MM.1S (cell line): ENCODE measurements at regions not wholly inside any gene's neighbourhood (a gene's known extent, or its start where the extent isn't known, plus 50 kb on each side); places are given as distances from the start of the nearest gene placed in this dataset.

Source experiments
- DNase-seq: peaks from one replicate; pipeline ENCODE4 v3.0.0-alpha.2; 2015
- H2AFZ ChIP-seq: fragments of 300-600 bp; sonication (generic); 2 replicates; pipeline ENCODE4 v1.6.0; 2016; ENCODE audit warnings: antibody characterized with exemption, low read length
- H3F3A ChIP-seq: fragments of 300-600 bp; sonication (generic); 2 replicates; pipeline ENCODE4 v1.6.1; 2016; ENCODE audit warnings: mild to moderate bottlenecking, antibody characterized with exemption, low read length, moderate library complexity, mixed read lengths; ENCODE audit not compliant: insufficient read depth
- H3K27ac ChIP-seq: fragments of 300-600 bp; sonication (generic); 2 replicates; pipeline ENCODE4 v1.5.1; 2016; ENCODE audit warnings: mild to moderate bottlenecking, low read length
- H3K27me3 ChIP-seq: fragments of 300-600 bp; sonication (generic); replicated peaks from 2 replicates; pipeline ENCODE4 v1.6.0; 2016; ENCODE audit warnings: low read length; ENCODE audit not compliant: insufficient read depth
- H3K36me3 ChIP-seq: fragments of 300-600 bp; sonication (generic); replicated peaks from 2 replicates; pipeline ENCODE4 v1.6.1; 2016; ENCODE audit warnings: mild to moderate bottlenecking, low read length, mixed read lengths; ENCODE audit not compliant: insufficient read depth
- H3K4me1 ChIP-seq: fragments of 300-600 bp; sonication (generic); 2 replicates; pipeline ENCODE4 v1.6.1; 2016; ENCODE audit warnings: low read length, mixed read lengths
- H3K4me2 ChIP-seq: fragments of 300-600 bp; sonication (generic); 2 replicates; pipeline ENCODE4 v1.6.0; 2016; ENCODE audit warnings: low read depth, low read length
- H3K4me3 ChIP-seq: fragments of 300-600 bp; sonication (generic); 2 replicates; pipeline ENCODE4 v1.5.1; 2016; ENCODE audit warnings: low read length, mixed read lengths
- H3K79me2 ChIP-seq: fragments of 300-600 bp; sonication (generic); 2 replicates; pipeline ENCODE4 v1.6.1; 2016; ENCODE audit warnings: mixed run types, low read length, mixed read lengths
- H3K9ac ChIP-seq: fragments of 300-600 bp; sonication (generic); 2 replicates; pipeline ENCODE4 v1.6.1; 2016; ENCODE audit warnings: low read length, mixed read lengths
- H3K9me2 ChIP-seq: fragments of 300-600 bp; sonication (generic); replicated peaks from 2 replicates; pipeline ENCODE4 v1.6.1; 2016; ENCODE audit warnings: mild to moderate bottlenecking, low read length, mixed read lengths; ENCODE audit not compliant: insufficient read depth
- H3K9me3 ChIP-seq: fragments of 300-600 bp; sonication (generic); replicated peaks from 2 replicates; pipeline ENCODE4 v1.6.1; 2016; ENCODE audit warnings: mild to moderate bottlenecking, low read length, mixed read lengths; ENCODE audit not compliant: insufficient read depth
- H4K20me1 ChIP-seq: fragments of 300-600 bp; sonication (generic); 2 replicates; pipeline ENCODE4 v1.6.1; 2016; ENCODE audit warnings: mild to moderate bottlenecking, low read length, moderate library complexity, mixed read lengths; ENCODE audit not compliant: insufficient read depth
- CTCF ChIP-seq: fragments of 300-600 bp; sonication (generic); IDR thresholded peaks from 2 replicates; pipeline ENCODE4 v1.5.1; 2016; ENCODE audit warnings: antibody characterized with exemption, low read length, mixed read lengths
- EZH2 ChIP-seq: fragments of 300-600 bp; sonication (generic); optimal IDR thresholded peaks from 2 replicates; pipeline ENCODE3; 2017; ENCODE audit warnings: low read depth, mild to moderate bottlenecking, antibody characterized with exemption, low read length, mixed read lengths
- EZH2phosphoT487 ChIP-seq: fragments of 300-600 bp; sonication (generic); IDR thresholded peaks from 2 replicates; pipeline ENCODE4 v1.6.1; 2018; ENCODE audit warnings: antibody characterized with exemption, low read length

DNA sequence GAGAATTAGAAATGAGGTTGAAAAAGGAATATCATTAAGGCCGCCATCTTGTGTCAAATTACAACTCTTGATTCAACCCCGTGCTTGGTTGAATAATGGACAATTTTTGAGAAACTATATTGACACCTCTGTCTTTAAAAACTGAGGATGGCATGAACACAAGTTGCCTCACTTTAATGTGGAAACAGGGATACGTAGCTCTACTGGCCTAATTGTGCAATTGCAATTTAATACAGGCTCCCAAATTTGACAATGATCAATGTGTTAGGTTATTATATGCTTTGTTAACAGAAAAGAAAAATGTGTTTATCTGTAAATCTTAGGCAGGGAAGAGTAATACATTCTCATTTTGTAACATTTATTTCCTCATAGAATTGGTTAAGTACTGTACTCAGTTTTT lies 77.1 kb upstream of the MCTP2 start:
- Histone ChIP-seq H3K79me2 (no peaks in the 10 kb centered on the region), H3K4me2 (no peak overlapping the region), H2AFZ (no peak overlapping the region), H3K9ac (no peak overlapping the region), H3K4me1 (no peaks in the 10 kb centered on the region), H3K27me3 (no peaks in the 10 kb centered on the region), H3K27ac (no peak overlapping the region), H3K4me3 (no peak overlapping the region), H3K9me2 (no peaks in the 10 kb centered on the region), H3K9me3 (no peaks in the 10 kb centered on the region), H3K36me3 (no peaks in the 10 kb centered on the region), H3F3A (no peaks in the 10 kb centered on the region), H4K20me1 (no peaks in the 10 kb centered on the region)
- TF ChIP-seq CTCF: no peak
- no peak for DNase-seq

GRCh38 chr15:94145046-94145445 lies 86.3 kb upstream of the MCTP2 start:
- Histone ChIP-seq H3K4me3 (no peak overlapping the region), H3K79me2 (no peaks in the 10 kb centered on the region), H3K9me2 (no peaks in the 10 kb centered on the region), H3F3A (no peaks in the 10 kb centered on the region), H3K27me3 (no peaks in the 10 kb centered on the region), H3K4me2 (no peak overlapping the region), H3K9ac (no peak overlapping the region), H3K36me3 (no peaks in the 10 kb centered on the region), H3K27ac (no peak overlapping the region), H2AFZ (no peak overlapping the region), H3K9me3 (no peaks in the 10 kb centered on the region), H4K20me1 (no peaks in the 10 kb centered on the region), H3K4me1 (no peaks in the 10 kb centered on the region)
- no peak for DNase-seq
- TF ChIP-seq EZH2 (no peak), CTCF (no peak), EZH2phosphoT487 (no peak)

- Histone ChIP-seq H3K27me3 (no peaks in the 10 kb centered on the region), H3K4me3 (no peak overlapping the region), H3K36me3 (no peaks in the 10 kb centered on the region), H3K9me2 (no peaks in the 10 kb centered on the region), H4K20me1 (no peaks in the 10 kb centered on the region), H3K4me1 (no peaks in the 10 kb centered on the region), H2AFZ (no peak overlapping the region), H3F3A (no peaks in the 10 kb centered on the region), H3K79me2 (no peaks in the 10 kb centered on the region), H3K9ac (no peak overlapping the region), H3K9me3 (no peaks in the 10 kb centered on the region), H3K4me2 (no peak overlapping the region), H3K27ac (no peak overlapping the region)
- no peak for TF ChIP-seq CTCF
- TF ChIP-seq EZH2phosphoT487: no peak
- no peak for TF ChIP-seq EZH2
- DNase-seq: no peak
Observed at GRCh38 chr15:94141802-94142201, 89.6 kb upstream of the MCTP2 start.
